NCI-H1694 treated with DMSO at 0.1 percent for 48 hours (cell line): ENCODE measurements at regions not wholly inside any gene's neighbourhood (a gene's known extent, or its start where the extent isn't known, plus 50 kb on each side); places are given as distances from the start of the nearest gene placed in this dataset.

Experiments
- DNase-seq: peaks from one replicate; lab custom pipeline; 2025; lab: John Stamatoyannopoulos, UW

DNA sequence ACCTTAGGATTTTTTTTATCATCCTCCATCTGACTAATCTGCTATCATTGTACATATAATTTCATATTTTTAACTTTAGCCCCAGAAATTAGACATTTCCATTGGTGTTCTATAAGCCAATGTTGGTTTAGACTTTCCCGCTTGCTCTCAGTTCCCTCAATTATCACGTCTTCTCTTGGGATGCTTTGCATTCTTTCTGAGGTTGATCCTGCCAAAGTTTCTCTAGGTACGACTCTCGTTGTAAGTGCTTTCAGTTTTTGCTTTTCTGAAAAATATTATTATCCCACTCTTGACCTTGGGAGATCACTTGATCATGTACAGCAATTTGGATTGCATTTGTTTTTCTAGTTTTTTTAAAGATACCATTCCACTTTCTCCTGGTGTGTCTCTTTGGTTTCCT lies 270.2 kb downstream of the IRS2 start:
- DNase-seq: no peak

- no peak for DNase-seq
Measured at GRCh38 chr13:109510013-109510412, 276.4 kb downstream of the IRS2 start.

DNA sequence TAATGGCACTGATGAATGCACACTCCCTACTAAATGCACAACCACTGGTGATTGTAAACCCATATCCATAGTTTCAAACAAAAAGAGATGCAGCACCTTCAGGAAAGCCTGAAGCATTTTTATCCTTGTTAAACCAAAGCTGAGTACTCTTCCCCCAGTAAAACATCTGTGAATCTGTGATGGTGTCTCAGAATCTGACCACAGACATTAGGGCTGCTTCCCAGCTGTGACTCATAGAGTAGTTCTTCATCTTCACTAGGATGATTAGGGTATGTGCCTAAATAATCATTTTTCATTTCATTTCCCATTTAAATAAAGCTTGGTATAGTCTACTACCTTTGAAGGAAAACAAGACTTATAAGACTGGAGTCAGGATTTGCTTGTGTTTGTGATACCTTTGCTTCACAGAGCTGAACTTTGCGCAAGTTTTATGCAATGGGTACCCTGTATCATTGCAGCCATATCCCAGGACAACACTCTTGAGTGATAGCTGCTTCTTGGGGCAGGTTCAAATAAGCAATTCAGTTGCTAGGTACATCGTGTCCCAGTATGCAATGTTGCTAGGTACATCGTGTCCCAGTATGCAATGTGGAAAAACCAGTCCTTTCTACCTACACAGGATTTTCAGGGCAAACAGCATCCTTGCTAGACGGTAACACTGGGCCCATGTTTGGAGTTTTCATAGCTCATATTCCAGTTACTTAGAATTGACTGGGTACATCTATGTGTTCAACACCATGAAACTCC lies 277.1 kb downstream of the IRS2 start:
- no peak for DNase-seq

- no peak for DNase-seq
Measured at GRCh38 chr13:109500146-109500773, 286.1 kb downstream of the IRS2 start.

DNA sequence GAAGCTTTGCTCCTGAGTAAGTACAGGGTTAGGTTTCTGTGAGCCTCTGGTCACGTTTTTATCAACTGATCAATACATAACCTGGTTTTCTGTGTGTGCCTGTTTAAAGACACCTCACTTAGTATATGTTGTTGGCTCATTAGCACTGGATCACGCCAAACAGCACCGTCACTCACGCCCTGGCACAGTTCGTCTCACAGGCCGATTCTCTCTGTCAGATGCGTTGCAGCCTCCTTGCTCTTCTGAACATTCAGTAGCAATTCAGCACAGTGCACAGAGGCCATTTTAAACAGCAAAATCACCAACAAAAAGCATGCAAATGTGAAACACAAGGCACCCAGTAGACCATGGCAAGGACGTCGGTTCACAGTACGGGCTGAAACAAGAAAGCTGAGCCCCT lies 288.5 kb downstream of the IRS2 start:
- no peak for DNase-seq

GRCh38 chr13:109496216-109496615 lies 290.2 kb downstream of the IRS2 start:
- no peak for DNase-seq

- DNase-seq: peak; percentile 8
Measured at GRCh38 chr13:109494925-109495369, 291.4 kb downstream of the IRS2 start.

DNA sequence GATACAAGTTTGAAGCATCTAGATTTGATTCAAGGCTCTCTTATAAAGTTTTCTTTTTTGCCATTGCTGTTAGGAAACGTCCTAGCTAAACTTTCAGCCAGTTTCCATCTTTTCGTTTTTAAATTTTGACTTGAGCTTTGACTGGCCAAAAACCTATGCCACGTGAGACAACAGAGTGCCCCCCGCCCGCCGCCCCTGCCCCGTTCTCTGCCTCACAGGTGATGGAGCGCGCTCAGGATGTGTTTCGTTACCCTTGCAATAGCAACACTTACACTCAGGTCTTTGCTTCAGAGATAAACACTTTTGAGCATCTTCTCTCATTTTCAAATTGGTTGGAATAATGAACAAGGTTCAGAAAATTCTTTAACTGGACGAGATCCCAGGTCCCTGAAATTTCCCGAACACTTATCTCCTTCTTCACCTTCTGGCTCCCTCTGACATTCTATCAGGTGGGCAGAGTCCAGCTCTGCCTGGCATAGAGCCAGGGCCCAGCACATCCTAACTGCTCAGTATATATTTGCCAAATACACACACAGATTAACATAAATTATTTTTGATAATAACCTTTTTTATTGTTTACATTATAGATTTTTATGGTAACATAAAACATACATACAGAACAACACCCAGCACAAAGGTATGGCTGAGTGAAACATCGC lies 301.1 kb downstream of the IRS2 start:
- no peak for DNase-seq

DNA sequence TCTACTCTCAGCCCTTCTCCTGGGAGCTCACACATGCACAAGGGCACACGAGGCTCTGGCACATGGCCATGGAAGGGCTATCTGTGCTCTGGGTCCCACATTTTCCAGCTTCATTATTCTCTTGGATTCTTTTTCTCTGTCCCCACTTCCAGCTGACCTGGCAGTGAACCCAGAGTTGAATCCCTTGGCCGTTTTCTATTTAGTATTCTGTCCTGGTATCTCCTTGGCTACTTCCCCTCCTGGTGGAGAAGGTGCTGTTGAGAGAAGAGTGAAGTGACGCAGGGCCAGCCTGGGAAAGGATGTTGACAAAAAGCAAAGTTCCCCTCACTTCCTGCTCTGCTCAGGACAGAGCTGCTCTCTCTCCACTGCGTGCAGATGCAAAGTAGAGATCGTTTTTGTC lies 303.1 kb downstream of the IRS2 start:
- DNase-seq: no peak

- no peak for DNase-seq
Measured at GRCh38 chr13:109481040-109481439, 305.3 kb downstream of the IRS2 start.

DNA sequence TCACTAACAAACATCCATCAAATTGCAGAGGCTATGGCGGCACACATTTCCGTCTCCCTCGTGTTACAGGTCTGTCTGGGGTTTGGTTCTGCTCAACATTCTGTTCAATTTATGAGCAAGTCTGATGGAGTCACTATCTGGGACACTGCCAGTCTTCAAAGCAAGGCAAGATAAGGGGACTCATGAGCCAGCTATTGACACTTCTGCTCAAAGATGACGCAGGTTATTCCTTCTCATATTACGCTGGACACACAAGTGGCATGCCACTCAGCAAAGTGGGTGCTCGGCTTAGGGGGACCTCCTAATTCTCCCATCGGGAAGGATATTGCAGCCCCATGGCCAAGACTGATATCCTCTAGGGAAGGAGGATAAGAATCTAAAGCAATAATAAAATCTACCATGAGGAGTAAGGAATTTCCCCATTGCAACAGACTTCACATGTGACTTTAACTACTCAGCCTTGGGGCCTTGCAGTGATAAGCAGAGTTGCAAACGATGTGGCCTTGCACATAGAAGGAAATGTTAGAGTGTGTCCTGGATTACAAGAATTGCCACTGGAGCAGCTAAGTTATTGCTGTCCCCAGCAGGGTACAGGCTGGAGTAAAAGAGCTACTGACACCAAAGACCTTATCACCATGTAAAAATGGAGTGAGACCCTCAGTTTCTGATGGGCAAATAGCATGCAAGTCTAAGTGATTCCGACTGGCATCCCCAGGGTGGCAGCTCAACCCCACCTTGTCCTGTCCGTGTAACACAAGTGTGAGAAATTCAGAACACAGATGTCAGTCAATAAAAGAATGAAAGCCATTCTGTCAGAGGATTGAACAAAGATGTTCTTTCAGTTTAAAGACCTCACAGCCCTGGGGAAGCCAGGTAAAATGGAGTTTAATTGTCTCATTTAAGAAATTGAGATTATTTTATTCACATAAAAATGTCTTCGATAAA lies 306.1 kb downstream of the IRS2 start:
- no peak for DNase-seq

GRCh38 chr13:109479534-109479933 lies 306.8 kb downstream of the IRS2 start:
- no peak for DNase-seq

DNA sequence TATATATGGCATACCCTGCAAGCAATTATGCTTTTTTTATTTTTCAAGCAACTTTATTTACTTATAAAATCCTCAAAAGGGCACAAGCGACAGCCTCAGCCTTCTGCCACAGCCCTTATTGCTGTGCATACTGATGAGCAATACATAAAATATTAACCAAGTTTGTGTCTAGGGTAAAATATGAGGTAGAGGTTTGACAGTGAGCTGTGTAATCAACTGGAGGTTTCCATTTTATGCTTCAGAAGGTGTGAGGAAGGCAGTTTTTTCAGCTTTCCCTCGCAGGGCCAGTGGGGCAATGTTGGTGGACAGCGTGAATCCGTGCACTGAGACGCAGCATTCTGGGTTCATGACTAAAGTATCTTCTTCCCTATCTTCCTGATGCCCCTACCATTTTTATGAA lies 310.4 kb downstream of the IRS2 start:
- DNase-seq: no peak

DNA sequence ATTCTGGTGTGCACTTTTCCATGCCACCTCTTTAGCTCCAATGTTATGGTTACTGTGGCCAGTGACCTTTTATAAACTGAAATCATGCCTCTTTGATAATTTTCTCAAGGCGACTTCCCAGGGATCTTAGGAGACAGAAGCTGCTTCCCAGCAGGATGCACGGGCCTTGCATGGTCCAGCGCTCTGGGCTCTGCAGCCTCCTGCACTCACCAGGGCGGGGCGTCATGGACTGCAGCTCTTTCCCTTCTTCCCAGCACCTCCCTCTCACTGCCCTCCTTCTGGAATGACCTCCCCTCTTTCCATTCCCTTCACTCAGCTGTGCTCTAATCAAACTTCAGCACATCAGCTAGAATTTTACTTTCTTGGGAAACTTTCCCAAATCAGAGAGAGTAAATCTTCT lies 318.3 kb downstream of the IRS2 start:
- no peak for DNase-seq

- no peak for DNase-seq
Measured at GRCh38 chr13:109465148-109465547, 321.2 kb downstream of the IRS2 start.

- DNase-seq: no peak
Measured at GRCh38 chr13:109454167-109454917, 332.0 kb downstream of the IRS2 start.

GRCh38 chr13:109451726-109452125 lies 334.7 kb downstream of the IRS2 start:
- DNase-seq: no peak

GRCh38 chr13:109448629-109449028 lies 337.8 kb downstream of the IRS2 start:
- no peak for DNase-seq

- no peak for DNase-seq
Measured at GRCh38 chr13:109447667-109448066, 338.7 kb downstream of the IRS2 start.

GRCh38 chr13:109440320-109440719 lies 346.1 kb downstream of the IRS2 start:
- no peak for DNase-seq

DNA sequence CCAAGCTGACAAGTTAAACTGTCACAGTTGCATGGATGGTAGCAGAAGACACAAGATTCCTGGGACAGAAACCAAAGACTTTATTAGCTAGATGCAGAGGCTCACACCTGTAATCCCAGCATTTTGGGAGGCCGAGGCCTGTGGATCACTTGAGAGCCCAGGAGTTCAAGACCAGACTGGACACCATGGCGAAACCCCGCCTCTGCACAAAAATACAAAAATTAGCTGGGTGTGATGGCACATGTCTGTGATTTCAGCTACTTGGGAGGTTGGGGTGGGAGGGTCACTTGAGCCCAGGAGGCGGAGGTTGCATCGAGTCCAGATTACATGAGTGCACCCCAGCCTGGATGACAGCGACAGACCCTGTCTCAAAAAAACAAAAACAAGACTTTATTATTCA lies 346.6 kb downstream of the IRS2 start:
- no peak for DNase-seq
